ENCODE measurements at regions not wholly inside any gene's neighbourhood (a gene's known extent, or its start where the extent isn't known, plus 50 kb on each side); places are given as distances from the start of the nearest gene placed in this dataset.

GRCh38 chr6:60679175-60679574, 1606.8 kb downstream of the KHDRBS2 start:
- Histone ChIP-seq H3K9me3 (ENCODE audit: control insufficient read depth, low read length) (peaks cover 32% of the 10 kb centered on the region), H2AK5ac (ENCODE audit: low read length, severe bottlenecking) (no peak overlapping the region), H2BK5ac (ENCODE audit: low read depth, low read length, poor library complexity, severe bottlenecking) (no peak overlapping the region), H3K27ac (ENCODE audit: low read length, poor library complexity, severe bottlenecking) (no peak overlapping the region), H3K9ac (ENCODE audit: low read length) (no peak overlapping the region), H3K4me3 (ENCODE audit: insufficient read depth in 1 of 2, low read depth in 1 of 2, low read length in 2 of 2) (no peak overlapping the region), H2BK12ac (ENCODE audit: low read length in 2 of 2) (no peak overlapping the region), H3K4ac (ENCODE audit: low read depth in 1 of 2, low read length in 2 of 2) (no peak overlapping the region), H2AFZ (ENCODE audit: low read depth, low read length) (no peak overlapping the region), H2BK15ac (ENCODE audit: low read depth, poor library complexity, severe bottlenecking) (no peak overlapping the region), H3K79me1 (replicated peaks; ENCODE audit: low read length, poor library complexity, severe bottlenecking) (no peaks in the 10 kb centered on the region), H3K27me3 (ENCODE audit: control insufficient read depth in 1 of 2, insufficient read depth in 1 of 2, low read length in 2 of 2) (no peaks in the 10 kb centered on the region), H4K8ac (ENCODE audit: low read length) (no peak overlapping the region), H3K4me2 (ENCODE audit: low read length, poor library complexity, severe bottlenecking) (no peak overlapping the region), H3K36me3 (ENCODE audit: control insufficient read depth in 1 of 2, insufficient read depth in 2 of 2, low read depth in 1 of 2, low read length in 2 of 2) (no peaks in the 10 kb centered on the region), H3K23ac (ENCODE audit: low read length in 2 of 2) (no peak overlapping the region), H3K18ac (ENCODE audit: low read depth in 1 of 2, low read length in 2 of 2) (no peak overlapping the region), H4K91ac (ENCODE audit: low read length) (no peak overlapping the region), H3K4me1 (ENCODE audit: control insufficient read depth, insufficient read depth, low read depth, low read length) (no peaks in the 10 kb centered on the region), H2BK120ac (ENCODE audit: low read depth, low read length) (no peak overlapping the region), H3K14ac (ENCODE audit: low read length in 2 of 2) (no peak overlapping the region)
- 75% methylated on average over 1 of the region's 2 CpGs for WGBS
- no peak for DNase-seq

- H2BK5ac ChIP-seq (ENCODE audit: low read depth, low read length, poor library complexity, severe bottlenecking) = no peak overlapping the region
- H3K27me3 ChIP-seq (ENCODE audit: control insufficient read depth in 1 of 2, insufficient read depth in 1 of 2, low read length in 2 of 2) = no peaks in the 10 kb centered on the region
- no peak overlapping the region for H3K14ac ChIP-seq (ENCODE audit: low read length in 2 of 2)
- H3K4me3 ChIP-seq (ENCODE audit: insufficient read depth in 1 of 2, low read depth in 1 of 2, low read length in 2 of 2) = no peak overlapping the region
- no peaks in the 10 kb centered on the region for H3K36me3 ChIP-seq (ENCODE audit: control insufficient read depth in 1 of 2, insufficient read depth in 2 of 2, low read depth in 1 of 2, low read length in 2 of 2)
- H4K8ac ChIP-seq (ENCODE audit: low read length) = no peak overlapping the region
- H2AK5ac ChIP-seq (ENCODE audit: low read length, severe bottlenecking) = no peak overlapping the region
- H2AFZ ChIP-seq (ENCODE audit: low read depth, low read length) = no peak overlapping the region
- no peak overlapping the region for H3K27ac ChIP-seq (ENCODE audit: low read length, poor library complexity, severe bottlenecking)
- H3K23ac ChIP-seq (ENCODE audit: low read length in 2 of 2) = no peak overlapping the region
- H4K91ac ChIP-seq (ENCODE audit: low read length) = no peak overlapping the region
- no peaks in the 10 kb centered on the region for H3K4me1 ChIP-seq (ENCODE audit: control insufficient read depth, insufficient read depth, low read depth, low read length)
- H3K9me3 ChIP-seq (ENCODE audit: control insufficient read depth, low read length) = peaks cover 28% of the 10 kb centered on the region
- H3K18ac ChIP-seq (ENCODE audit: low read depth in 1 of 2, low read length in 2 of 2) = no peak overlapping the region
- DNase-seq = no peak
- H3K9ac ChIP-seq (ENCODE audit: low read length) = no peak overlapping the region
- no peak overlapping the region for H2BK12ac ChIP-seq (ENCODE audit: low read length in 2 of 2)
- no peak overlapping the region for H2BK15ac ChIP-seq (ENCODE audit: low read depth, poor library complexity, severe bottlenecking)
- H3K4ac ChIP-seq (ENCODE audit: low read depth in 1 of 2, low read length in 2 of 2) = no peak overlapping the region
- H3K4me2 ChIP-seq (ENCODE audit: low read length, poor library complexity, severe bottlenecking) = no peak overlapping the region
- H3K79me1 ChIP-seq (replicated peaks; ENCODE audit: low read length, poor library complexity, severe bottlenecking) = no peaks in the 10 kb centered on the region
- H2BK120ac ChIP-seq (ENCODE audit: low read depth, low read length) = no peak overlapping the region
These were observed 1614.7 kb downstream of the KHDRBS2 start for GRCh38 chr6:60671369-60671768.

- H3K18ac ChIP-seq (ENCODE audit: low read depth in 1 of 2, low read length in 2 of 2) = no peak overlapping the region
- H4K91ac ChIP-seq (ENCODE audit: low read length) = no peak overlapping the region
- no peak overlapping the region for H3K27ac ChIP-seq (ENCODE audit: low read length, poor library complexity, severe bottlenecking)
- H4K8ac ChIP-seq (ENCODE audit: low read length) = no peak overlapping the region
- H2AFZ ChIP-seq (ENCODE audit: low read depth, low read length) = no peak overlapping the region
- H3K4ac ChIP-seq (ENCODE audit: low read depth in 1 of 2, low read length in 2 of 2) = no peak overlapping the region
- H3K4me2 ChIP-seq (ENCODE audit: low read length, poor library complexity, severe bottlenecking) = no peak overlapping the region
- H3K79me1 ChIP-seq (replicated peaks; ENCODE audit: low read length, poor library complexity, severe bottlenecking) = no peaks in the 10 kb centered on the region
- no peak overlapping the region for H2BK5ac ChIP-seq (ENCODE audit: low read depth, low read length, poor library complexity, severe bottlenecking)
- peak; percentile 51 for DNase-seq
- H2AK5ac ChIP-seq (ENCODE audit: low read length, severe bottlenecking) = no peak overlapping the region
- H3K36me3 ChIP-seq (ENCODE audit: control insufficient read depth in 1 of 2, insufficient read depth in 2 of 2, low read depth in 1 of 2, low read length in 2 of 2) = no peaks in the 10 kb centered on the region
- H3K27me3 ChIP-seq (ENCODE audit: control insufficient read depth in 1 of 2, insufficient read depth in 1 of 2, low read length in 2 of 2) = no peaks in the 10 kb centered on the region
- no peak overlapping the region for H3K23ac ChIP-seq (ENCODE audit: low read length in 2 of 2)
- H3K4me3 ChIP-seq (ENCODE audit: insufficient read depth in 1 of 2, low read depth in 1 of 2, low read length in 2 of 2) = no peak overlapping the region
- no peak overlapping the region for H2BK15ac ChIP-seq (ENCODE audit: low read depth, poor library complexity, severe bottlenecking)
- H3K4me1 ChIP-seq (ENCODE audit: control insufficient read depth, insufficient read depth, low read depth, low read length) = no peaks in the 10 kb centered on the region
- H2BK12ac ChIP-seq (ENCODE audit: low read length in 2 of 2) = no peak overlapping the region
- peaks cover 30% of the 10 kb centered on the region for H3K9me3 ChIP-seq (ENCODE audit: control insufficient read depth, low read length)
- H2BK120ac ChIP-seq (ENCODE audit: low read depth, low read length) = no peak overlapping the region
- H3K9ac ChIP-seq (ENCODE audit: low read length) = no peak overlapping the region
- H3K14ac ChIP-seq (ENCODE audit: low read length in 2 of 2) = no peak overlapping the region
These were observed 1616.0 kb downstream of the KHDRBS2 start for GRCh38 chr6:60670036-60670435.

GRCh38 chr6:60668428-60668827, 1617.6 kb downstream of the KHDRBS2 start:
- Histone ChIP-seq H2AFZ (ENCODE audit: low read depth, low read length) (no peak overlapping the region), H3K4me2 (ENCODE audit: low read length, poor library complexity, severe bottlenecking) (no peak overlapping the region), H3K36me3 (ENCODE audit: control insufficient read depth in 1 of 2, insufficient read depth in 2 of 2, low read depth in 1 of 2, low read length in 2 of 2) (no peaks in the 10 kb centered on the region), H4K91ac (ENCODE audit: low read length) (no peak overlapping the region), H3K4ac (ENCODE audit: low read depth in 1 of 2, low read length in 2 of 2) (no peak overlapping the region), H3K9ac (ENCODE audit: low read length) (no peak overlapping the region), H2BK15ac (ENCODE audit: low read depth, poor library complexity, severe bottlenecking) (no peak overlapping the region), H3K27me3 (ENCODE audit: control insufficient read depth in 1 of 2, insufficient read depth in 1 of 2, low read length in 2 of 2) (no peaks in the 10 kb centered on the region), H3K79me1 (replicated peaks; ENCODE audit: low read length, poor library complexity, severe bottlenecking) (no peaks in the 10 kb centered on the region), H2BK12ac (ENCODE audit: low read length in 2 of 2) (no peak overlapping the region), H3K14ac (ENCODE audit: low read length in 2 of 2) (no peak overlapping the region), H3K4me3 (ENCODE audit: insufficient read depth in 1 of 2, low read depth in 1 of 2, low read length in 2 of 2) (no peak overlapping the region), H3K4me1 (ENCODE audit: control insufficient read depth, insufficient read depth, low read depth, low read length) (no peaks in the 10 kb centered on the region), H2BK5ac (ENCODE audit: low read depth, low read length, poor library complexity, severe bottlenecking) (no peak overlapping the region), H2BK120ac (ENCODE audit: low read depth, low read length) (no peak overlapping the region), H3K9me3 (ENCODE audit: control insufficient read depth, low read length) (peaks cover 21% of the 10 kb centered on the region), H4K8ac (ENCODE audit: low read length) (no peak overlapping the region), H3K27ac (ENCODE audit: low read length, poor library complexity, severe bottlenecking) (no peak overlapping the region), H3K18ac (ENCODE audit: low read depth in 1 of 2, low read length in 2 of 2) (no peak overlapping the region), H3K23ac (ENCODE audit: low read length in 2 of 2) (no peak overlapping the region), H2AK5ac (ENCODE audit: low read length, severe bottlenecking) (no peak overlapping the region)
- DNase-seq = no peak
- WGBS = no CpG with 5 or more reads among the region's 1 CpG

Data from mesenchymal stem cell (in vitro differentiated cells and primary cell).